Fibroblast of gingiva (primary cell): ENCODE measurements at regions not wholly inside any gene's neighbourhood (a gene's known extent, or its start where the extent isn't known, plus 50 kb on each side); places are given as distances from the start of the nearest gene placed in this dataset.
A peak's percentile ranks its signal among the peaks of the same experiment; 100 is the strongest.

Experiments
- DNase-seq: peaks from one replicate; pipeline ENCODE4 v3.0.0-alpha.2; 2011; ENCODE audit warnings: low read depth

DNA sequence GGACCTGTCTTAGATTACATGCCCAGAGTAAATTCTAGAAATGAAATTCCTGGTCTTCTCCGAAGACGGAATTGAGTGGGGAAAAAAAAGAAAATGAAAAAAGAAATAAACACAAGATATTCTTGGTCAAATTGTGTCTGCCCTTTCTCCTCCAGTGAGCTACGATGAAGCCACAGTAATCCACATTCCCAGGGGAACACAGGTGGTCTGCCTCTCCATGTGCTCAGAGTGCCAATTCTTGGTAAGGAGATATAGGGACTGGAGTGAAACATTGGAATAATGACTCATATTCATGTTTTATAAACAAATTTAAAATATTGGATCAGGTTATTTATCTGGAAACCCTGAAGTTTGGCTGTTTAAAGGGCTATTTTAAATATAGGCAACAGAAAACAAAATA, 54.2 kb upstream of the MGST2 start:
- no peak for DNase-seq

DNA sequence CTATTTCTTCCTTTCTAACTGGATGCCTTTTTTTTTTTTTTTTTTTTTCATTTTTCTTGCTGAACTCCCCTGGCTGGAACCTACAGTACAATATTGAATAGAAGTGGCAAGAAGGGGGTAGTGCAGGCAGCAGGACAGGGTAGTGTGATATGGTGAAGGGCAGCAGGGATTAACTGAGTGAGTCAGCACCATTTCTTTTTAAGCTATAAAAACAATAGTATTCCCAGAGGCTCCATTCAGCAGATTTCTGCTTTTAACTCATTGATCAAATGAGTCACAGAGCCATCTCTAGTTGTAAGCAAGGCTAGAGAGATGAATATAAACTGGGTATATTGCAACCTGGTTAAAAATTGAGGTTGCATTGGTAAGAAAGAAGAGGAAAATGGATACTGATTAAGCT, 53.6 kb upstream of the SETD7 start:
- no peak for DNase-seq

DNA sequence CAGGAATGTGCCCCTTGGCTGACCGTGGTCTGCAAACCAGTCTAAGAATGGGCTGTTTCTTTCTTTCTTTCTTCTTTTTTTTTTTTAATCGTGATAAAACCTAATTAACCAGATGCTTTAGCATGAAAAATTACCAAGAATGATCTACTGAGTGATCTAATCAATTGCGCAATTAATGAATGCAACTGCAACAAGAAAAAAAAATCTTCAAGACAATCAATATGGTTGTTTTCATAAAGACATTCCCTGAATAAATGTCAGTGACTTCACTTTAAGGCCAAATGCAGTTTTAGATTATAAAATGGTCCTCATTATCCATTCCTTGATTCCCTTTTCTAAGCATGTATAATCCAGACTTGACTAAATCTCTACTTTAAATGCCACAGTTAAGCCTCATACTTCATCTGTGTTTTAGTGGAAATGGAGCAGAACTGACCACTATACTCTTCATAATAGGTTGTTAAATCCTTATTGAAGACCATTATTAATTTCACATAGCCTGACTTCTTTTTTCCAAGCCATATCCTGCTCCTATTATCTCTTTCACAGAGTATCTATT, 51.6 kb upstream of the SETD7 start:
- no peak for DNase-seq

DNA sequence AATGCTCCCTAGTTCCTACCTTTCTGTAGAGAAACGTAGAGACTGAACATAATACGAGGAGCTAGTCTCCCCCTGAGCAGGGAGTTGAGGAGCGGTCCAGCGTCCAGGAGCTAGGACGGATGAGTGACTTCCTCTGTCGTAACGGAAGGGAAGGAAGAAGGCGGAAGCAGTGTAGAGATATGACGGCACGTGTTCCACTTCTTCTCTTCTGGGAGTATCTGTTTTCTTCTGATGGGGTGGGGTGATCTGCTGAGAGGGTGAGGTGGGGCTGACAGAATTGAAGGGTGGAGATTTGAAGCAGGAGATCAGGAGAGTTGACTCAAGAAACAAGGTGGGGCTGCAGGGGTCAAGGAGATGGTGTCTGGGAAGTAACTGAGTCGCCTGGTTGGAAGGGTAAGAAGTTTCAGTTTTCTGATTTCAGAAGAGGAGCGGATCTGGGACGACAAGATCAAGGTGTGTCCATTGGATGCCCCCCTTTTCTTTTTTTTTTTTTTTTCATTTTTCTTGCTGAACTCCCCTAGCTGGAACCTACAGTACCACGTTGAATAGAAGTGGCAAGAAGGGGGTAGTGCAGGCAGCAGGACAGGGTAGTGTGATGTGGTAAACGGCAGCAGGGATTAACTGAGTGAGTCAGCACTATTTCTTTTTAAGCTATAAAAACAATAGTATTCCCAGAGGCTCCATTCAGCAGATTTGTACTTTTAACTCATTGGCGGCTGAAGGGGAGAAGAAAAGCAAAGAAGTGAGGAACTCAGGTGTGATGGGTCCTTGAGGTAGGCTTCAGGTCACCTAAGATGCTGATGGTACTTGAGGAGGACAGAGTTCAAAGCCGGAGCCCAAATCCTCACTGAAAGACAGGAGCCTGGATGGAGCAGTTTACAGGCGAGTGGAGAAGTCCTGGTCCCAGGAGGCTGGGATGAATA, 50.8 kb upstream of the SETD7 start:
- DNase-seq: peak; percentile 43

DNA sequence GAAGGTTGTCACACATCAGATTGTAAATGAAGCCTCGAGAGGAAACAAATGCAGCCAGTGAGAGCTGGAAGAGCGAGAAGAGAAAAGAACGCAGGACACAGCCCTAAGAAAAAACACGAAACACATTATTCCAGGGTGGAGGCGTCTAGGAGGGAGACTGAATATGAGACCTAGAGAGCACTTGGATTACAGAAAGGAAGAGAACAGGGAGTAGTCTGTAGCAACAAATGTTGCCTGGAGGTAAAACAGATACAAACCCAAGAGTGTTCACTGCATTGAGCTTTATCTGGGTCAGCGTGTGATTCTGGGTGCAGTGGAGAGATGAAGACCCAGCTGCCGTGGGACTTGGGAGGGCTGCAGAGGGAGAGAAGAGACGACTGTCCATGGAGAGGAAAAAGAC, 50.1 kb upstream of the SETD7 start:
- DNase-seq: no peak
